GM12891 (cell line): ENCODE measurements at regions not wholly inside any gene's neighbourhood (a gene's known extent, or its start where the extent isn't known, plus 50 kb on each side); places are given as distances from the start of the nearest gene placed in this dataset.

ENCODE experiments used
- POLR2A ChIP-seq: IDR thresholded peaks from 2 replicates; pipeline ENCODE4 v1.6.1; 2011; ENCODE audit warnings: low read depth, low read length, control low read depth
- POLR2AphosphoS5 ChIP-seq: IDR thresholded peaks from 2 replicates; pipeline ENCODE4 v1.6.1; 2011; ENCODE audit warnings: low read depth, low read length, control low read depth
- POU2F2 ChIP-seq: IDR thresholded peaks from 2 replicates; pipeline ENCODE4 v1.6.1; 2011; ENCODE audit warnings: low read depth, mild to moderate bottlenecking, control low read depth, low read length, moderate library complexity
- SPI1 ChIP-seq: IDR thresholded peaks from 2 replicates; pipeline ENCODE4 v1.6.1; 2011; ENCODE audit warnings: low read depth, low read length, control low read depth
- TAF1 ChIP-seq: IDR thresholded peaks from 2 replicates; pipeline ENCODE4 v1.6.1; 2011; ENCODE audit warnings: low read depth, low read length, control low read depth

GRCh38 chr5:10834695-10835094, 73.7 kb upstream of the DAP start:
- no peak for TF ChIP-seq POLR2A
- TF ChIP-seq POLR2AphosphoS5 = no peak
- no peak for TF ChIP-seq TAF1
- TF ChIP-seq SPI1 = no peak
- TF ChIP-seq POU2F2 = no peak
